ENCODE measurements at regions not wholly inside any gene's neighbourhood (a gene's known extent, or its start where the extent isn't known, plus 50 kb on each side); places are given as distances from the start of the nearest gene placed in this dataset.

DNA sequence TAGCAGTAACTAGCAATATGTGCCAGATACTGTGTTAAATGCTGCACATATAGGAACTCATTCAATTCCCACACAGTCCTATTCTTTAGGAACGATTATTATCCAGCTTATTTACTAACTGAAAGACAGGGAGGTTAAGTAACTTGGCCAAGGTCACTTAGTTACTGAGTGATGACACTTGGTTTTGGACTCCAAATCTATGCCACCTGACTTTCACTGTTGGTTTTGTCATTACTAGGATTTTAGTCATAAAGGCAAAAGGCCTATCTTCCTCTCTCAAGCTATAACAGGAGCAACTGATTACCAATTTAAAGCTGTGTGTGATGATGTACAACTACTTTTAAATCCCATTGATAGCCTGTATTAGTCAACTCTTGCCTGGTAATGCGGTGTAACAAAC is 138.9 kb upstream of the STX18 start:
- Histone ChIP-seq H3K36me3 (ENCODE audit: control insufficient read depth, insufficient read depth, low read length) (no peaks in the 10 kb centered on the region), H3K9ac (ENCODE audit: low read depth, low read length) (no peak overlapping the region), H3K4me1 (ENCODE audit: control insufficient read depth, insufficient read depth, low read length) (peaks cover 17% of the 10 kb centered on the region), H3K4me3 (ENCODE audit: low read depth, low read length) (no peak overlapping the region), H3K9me3 (ENCODE audit: control insufficient read depth, insufficient read depth, low read length) (no peaks in the 10 kb centered on the region), H3K27ac (ENCODE audit: low read depth, low read length) (no peak overlapping the region), H3K27me3 (ENCODE audit: control insufficient read depth, insufficient read depth, low read length) (peaks cover 17% of the 10 kb centered on the region)

DNA sequence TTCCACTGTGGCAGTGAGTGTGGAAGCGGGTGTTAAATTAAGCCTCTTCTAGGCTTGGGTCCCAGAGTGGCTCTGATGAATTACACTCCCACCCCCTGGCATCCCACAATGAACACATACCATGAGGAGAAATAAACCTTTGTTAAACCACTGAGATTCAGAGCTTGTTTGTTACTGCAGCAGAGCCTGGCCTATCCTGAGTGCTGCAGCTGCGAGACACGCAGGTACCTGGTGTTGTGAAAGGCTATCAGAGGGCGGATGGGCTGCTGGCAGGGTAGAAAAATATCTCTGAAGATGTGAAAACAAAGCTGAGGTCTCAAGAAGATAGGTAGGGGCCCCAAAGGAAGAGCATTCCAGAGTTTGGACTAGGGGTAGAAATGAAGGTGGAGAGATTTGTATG is 138.4 kb upstream of the STX18 start:
- Histone ChIP-seq H3K27me3 (ENCODE audit: control insufficient read depth, insufficient read depth, low read length) (peaks cover 17% of the 10 kb centered on the region), H3K27ac (ENCODE audit: low read depth, low read length) (no peak overlapping the region), H3K9me3 (ENCODE audit: control insufficient read depth, insufficient read depth, low read length) (no peaks in the 10 kb centered on the region), H3K4me1 (ENCODE audit: control insufficient read depth, insufficient read depth, low read length) (peaks cover 13% of the 10 kb centered on the region), H3K9ac (ENCODE audit: low read depth, low read length) (no peak overlapping the region), H3K36me3 (ENCODE audit: control insufficient read depth, insufficient read depth, low read length) (no peaks in the 10 kb centered on the region), H3K4me3 (ENCODE audit: low read depth, low read length) (no peak overlapping the region)

- H3K4me3 ChIP-seq (ENCODE audit: low read depth, low read length) = peak overlapping the region; percentile 2; the same call in 1 of the 2 replicates
- no peak overlapping the region for H3K27ac ChIP-seq (ENCODE audit: low read depth, low read length)
- H3K9me3 ChIP-seq (ENCODE audit: control insufficient read depth, insufficient read depth, low read length) = no peaks in the 10 kb centered on the region
- no peaks in the 10 kb centered on the region for H3K36me3 ChIP-seq (ENCODE audit: control insufficient read depth, insufficient read depth, low read length)
- no peak overlapping the region for H3K9ac ChIP-seq (ENCODE audit: low read depth, low read length)
- H3K4me1 ChIP-seq (ENCODE audit: control insufficient read depth, insufficient read depth, low read length) = peaks cover 12% of the 10 kb centered on the region
- H3K27me3 ChIP-seq (ENCODE audit: control insufficient read depth, insufficient read depth, low read length) = peaks cover 17% of the 10 kb centered on the region
These were observed 136.0 kb upstream of the STX18 start for GRCh38 chr4:4677556-4678522.

DNA sequence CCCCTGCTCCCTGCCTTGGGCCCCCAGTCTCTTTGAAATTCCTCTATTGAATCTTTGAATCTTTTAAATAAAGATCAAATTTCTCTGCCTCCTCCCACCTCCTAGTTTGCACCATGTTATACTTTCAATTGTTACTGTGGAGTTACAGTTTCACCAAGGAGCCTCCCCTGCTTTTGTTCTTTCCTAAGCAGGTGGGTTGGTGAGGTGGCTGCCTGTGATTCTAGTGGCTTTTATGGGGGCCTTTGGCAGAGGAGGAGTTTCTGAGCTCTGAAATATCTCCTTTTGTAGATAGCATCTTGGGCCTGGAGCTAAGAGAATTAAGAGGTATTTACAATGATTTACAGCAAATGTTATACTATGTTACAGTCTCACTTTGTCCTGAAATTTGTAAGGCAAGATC is 133.8 kb upstream of the STX18 start:
- Histone ChIP-seq H3K36me3 (ENCODE audit: control insufficient read depth, insufficient read depth, low read length) (no peaks in the 10 kb centered on the region), H3K27ac (ENCODE audit: low read depth, low read length) (no peak overlapping the region), H3K4me1 (ENCODE audit: control insufficient read depth, insufficient read depth, low read length) (peaks cover 21% of the 10 kb centered on the region), H3K27me3 (ENCODE audit: control insufficient read depth, insufficient read depth, low read length) (peaks cover 17% of the 10 kb centered on the region), H3K9ac (ENCODE audit: low read depth, low read length) (no peak overlapping the region), H3K4me3 (ENCODE audit: low read depth, low read length) (no peak overlapping the region), H3K9me3 (ENCODE audit: control insufficient read depth, insufficient read depth, low read length) (no peaks in the 10 kb centered on the region)

DNA sequence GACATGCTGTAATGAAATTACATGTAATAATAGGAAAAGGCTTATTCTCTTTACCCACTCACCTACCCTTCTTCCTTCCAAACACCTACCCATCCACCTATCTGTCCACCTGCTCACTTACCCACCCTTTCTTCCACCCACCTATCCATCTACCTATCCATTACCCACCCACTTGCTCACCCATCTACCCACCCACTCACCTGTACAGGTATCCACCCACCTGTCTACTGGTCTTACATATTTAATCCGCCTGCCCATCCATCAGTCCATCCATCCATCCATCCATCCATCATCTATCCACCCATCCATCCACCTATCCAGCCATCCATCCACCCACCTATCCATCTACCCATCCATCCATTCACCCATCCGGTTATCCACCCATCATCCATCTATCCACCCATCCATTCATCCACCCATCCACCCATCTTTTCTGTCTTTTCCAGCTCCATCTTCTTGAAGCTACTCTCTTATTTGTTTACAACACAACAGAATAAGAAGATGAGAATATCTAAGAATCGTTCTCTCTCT is 133.3 kb upstream of the STX18 start:
- H3K27ac ChIP-seq (ENCODE audit: low read depth, low read length) = no peak overlapping the region
- H3K9ac ChIP-seq (ENCODE audit: low read depth, low read length) = no peak overlapping the region
- no peak overlapping the region for H3K4me3 ChIP-seq (ENCODE audit: low read depth, low read length)
- peaks cover 17% of the 10 kb centered on the region for H3K27me3 ChIP-seq (ENCODE audit: control insufficient read depth, insufficient read depth, low read length)
- no peaks in the 10 kb centered on the region for H3K36me3 ChIP-seq (ENCODE audit: control insufficient read depth, insufficient read depth, low read length)
- H3K9me3 ChIP-seq (ENCODE audit: control insufficient read depth, insufficient read depth, low read length) = no peaks in the 10 kb centered on the region
- H3K4me1 ChIP-seq (ENCODE audit: control insufficient read depth, insufficient read depth, low read length) = peaks cover 23% of the 10 kb centered on the region

DNA sequence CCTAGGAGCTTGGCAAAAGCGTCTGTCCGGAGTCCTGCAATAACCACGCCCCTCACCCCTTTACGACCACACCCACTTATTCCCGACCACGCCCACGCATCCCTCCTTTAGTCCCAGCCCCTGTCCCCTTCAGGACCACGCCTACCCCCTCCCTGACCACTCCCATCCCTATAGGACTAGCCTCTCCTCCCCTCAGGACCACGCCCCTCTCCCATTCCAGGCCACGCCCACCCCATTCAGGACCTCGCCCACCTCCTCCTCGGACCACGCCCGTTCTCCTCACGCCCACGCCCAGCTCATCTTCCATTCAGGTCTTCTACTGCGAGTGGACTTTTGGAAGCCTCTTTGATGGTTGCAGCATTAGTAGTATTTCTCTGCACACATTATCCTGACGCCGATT is 131.2 kb upstream of the STX18 start:
- Histone ChIP-seq H3K27me3 (ENCODE audit: control insufficient read depth, insufficient read depth, low read length) (peaks cover 14% of the 10 kb centered on the region), H3K9ac (ENCODE audit: low read depth, low read length) (no peak overlapping the region), H3K27ac (ENCODE audit: low read depth, low read length) (no peak overlapping the region), H3K36me3 (ENCODE audit: control insufficient read depth, insufficient read depth, low read length) (no peaks in the 10 kb centered on the region), H3K4me1 (ENCODE audit: control insufficient read depth, insufficient read depth, low read length) (peaks cover 37% of the 10 kb centered on the region), H3K9me3 (ENCODE audit: control insufficient read depth, insufficient read depth, low read length) (no peaks in the 10 kb centered on the region), H3K4me3 (ENCODE audit: low read depth, low read length) (peak overlapping the region; percentile 25; the same call in 1 of the 2 replicates)

- H3K4me3 ChIP-seq (ENCODE audit: low read depth, low read length) = no peak overlapping the region
- H3K27me3 ChIP-seq (ENCODE audit: control insufficient read depth, insufficient read depth, low read length) = peaks cover 7% of the 10 kb centered on the region
- no peak overlapping the region for H3K27ac ChIP-seq (ENCODE audit: low read depth, low read length)
- no peak overlapping the region for H3K9ac ChIP-seq (ENCODE audit: low read depth, low read length)
- peaks cover 36% of the 10 kb centered on the region for H3K4me1 ChIP-seq (ENCODE audit: control insufficient read depth, insufficient read depth, low read length)
- no peaks in the 10 kb centered on the region for H3K9me3 ChIP-seq (ENCODE audit: control insufficient read depth, insufficient read depth, low read length)
- H3K36me3 ChIP-seq (ENCODE audit: control insufficient read depth, insufficient read depth, low read length) = no peaks in the 10 kb centered on the region
These were observed 130.6 kb upstream of the STX18 start for GRCh38 chr4:4672402-4672801.

- Histone ChIP-seq H3K27me3 (ENCODE audit: control insufficient read depth, insufficient read depth, low read length) (peaks cover 5% of the 10 kb centered on the region; the same call in 1 of the 2 replicates), H3K9me3 (ENCODE audit: control insufficient read depth, insufficient read depth, low read length) (no peaks in the 10 kb centered on the region), H3K27ac (ENCODE audit: low read depth, low read length) (no peak overlapping the region), H3K36me3 (ENCODE audit: control insufficient read depth, insufficient read depth, low read length) (no peaks in the 10 kb centered on the region), H3K4me1 (ENCODE audit: control insufficient read depth, insufficient read depth, low read length) (peaks cover 37% of the 10 kb centered on the region), H3K9ac (ENCODE audit: low read depth, low read length) (no peak overlapping the region), H3K4me3 (ENCODE audit: low read depth, low read length) (no peak overlapping the region)
These were observed 130.0 kb upstream of the STX18 start for GRCh38 chr4:4671774-4672349.

- Histone ChIP-seq H3K27me3 (ENCODE audit: control insufficient read depth, insufficient read depth, low read length) (no peaks in the 10 kb centered on the region), H3K27ac (ENCODE audit: low read depth, low read length) (peak overlapping the region; percentile 64), H3K4me1 (ENCODE audit: control insufficient read depth, insufficient read depth, low read length) (peaks cover 47% of the 10 kb centered on the region), H3K4me3 (ENCODE audit: low read depth, low read length) (no peak overlapping the region), H3K36me3 (ENCODE audit: control insufficient read depth, insufficient read depth, low read length) (no peaks in the 10 kb centered on the region), H3K9ac (ENCODE audit: low read depth, low read length) (no peak overlapping the region), H3K9me3 (ENCODE audit: control insufficient read depth, insufficient read depth, low read length) (no peaks in the 10 kb centered on the region)
These were observed 129.0 kb upstream of the STX18 start for GRCh38 chr4:4670869-4671268.

- Histone ChIP-seq H3K36me3 (ENCODE audit: control insufficient read depth, insufficient read depth, low read length) (no peaks in the 10 kb centered on the region), H3K27me3 (ENCODE audit: control insufficient read depth, insufficient read depth, low read length) (no peaks in the 10 kb centered on the region), H3K9ac (ENCODE audit: low read depth, low read length) (0 out of 2 replicates have a peak overlapping the region, but pooled peaks have one; percentile 2), H3K27ac (ENCODE audit: low read depth, low read length) (peak overlapping the region; percentile 93), H3K4me1 (ENCODE audit: control insufficient read depth, insufficient read depth, low read length) (peaks cover 55% of the 10 kb centered on the region), H3K4me3 (ENCODE audit: low read depth, low read length) (peak overlapping the region; percentile 57), H3K9me3 (ENCODE audit: control insufficient read depth, insufficient read depth, low read length) (no peaks in the 10 kb centered on the region)
These were observed 126.7 kb upstream of the STX18 start for GRCh38 chr4:4668355-4669210.

Measured in HUES48 (cell line).